Endothelial cell of umbilical vein (primary cell): ENCODE measurements at regions not wholly inside any gene's neighbourhood (a gene's known extent, or its start where the extent isn't known, plus 50 kb on each side); places are given as distances from the start of the nearest gene placed in this dataset.

Source experiments
- BruUV-seq: library from RNA; stranded (reverse); fragments of 400-500 nt; replicated peaks from 2 replicates; lab custom pipeline; 2021; lab: Mats Ljungman, UMichigan
- CTCF ChIA-PET: fragments of 300-600, 350-600 bp; sonication (Branson Sonifier 250); formaldehyde crosslinking; loops from one replicate; lab custom pipeline; 2021; ENCODE audit warnings: antibody characterized with exemption, inconsistent platforms; lab: Charles Lee
- POLR2A ChIA-PET: fragments of 300-600, 350-600 bp; sonication (Branson Sonifier 250); formaldehyde crosslinking; loops from one replicate; lab custom pipeline; 2021; ENCODE audit warnings: antibody characterized with exemption, inconsistent platforms; lab: Charles Lee
- DNase-seq: peaks from one replicate; pipeline ENCODE4 v3.0.0-alpha.2; 2011; ENCODE audit warnings: low read depth, low spot score
- FAIRE-seq: peaks from 2 replicates; lab custom pipeline; 2011; peaks lifted over from hg19 to GRCh38; lab: Jason Lieb, UNC
- H2AFZ ChIP-seq: 2 replicates; pipeline ENCODE4 v1.6.0; 2012; ENCODE audit warnings: low read depth, low read length, control low read depth, inconsistent platforms
- H3K27ac ChIP-seq: 2 replicates; pipeline ENCODE4 v1.5.1; 2011; ENCODE audit warnings: low read depth, mild to moderate bottlenecking, control low read depth, low read length, moderate library complexity; ENCODE audit not compliant: insufficient read depth
- H3K27me3 ChIP-seq, 2 experiments: 2 replicates each; pipeline versions ENCODE4 v1.6.0 to v1.6.1; 2011; ENCODE audit warnings: low read length in 2 of 2, mixed read lengths in 1 of 2; ENCODE audit not compliant: control insufficient read depth in 2 of 2, insufficient read depth in 2 of 2
- H3K36me3 ChIP-seq, 2 experiments: 2 replicates in 1 of 2; 3 replicates in 1 of 2; pipeline ENCODE4 v1.5.1; 2011; ENCODE audit warnings: low read length in 2 of 2, mild to moderate bottlenecking in 1 of 2, moderate library complexity in 1 of 2; ENCODE audit not compliant: control insufficient read depth in 2 of 2, insufficient read depth in 2 of 2; ENCODE audit errors: extremely low read depth in 1 of 2
- H3K4me1 ChIP-seq: 3 replicates; pipeline ENCODE4 v1.5.1; 2011; ENCODE audit warnings: mild to moderate bottlenecking, low read length; ENCODE audit not compliant: control insufficient read depth, insufficient read depth; ENCODE audit errors: extremely low read depth
- H3K4me2 ChIP-seq: 2 replicates; pipeline ENCODE4 v1.6.1; 2011; ENCODE audit warnings: low read length, control low read depth, mixed read lengths; ENCODE audit not compliant: insufficient read depth
- H3K4me3 ChIP-seq, 3 experiments: fragments of 200-600 bp in 1 of 3; sonication (generic), shearing (Covaris generic) in 1 of 3; replicated peaks in 1 of 3; 2 replicates each; pipeline ENCODE4 v1.5.1; 2011 to 2016; ENCODE audit warnings: control low read depth in 3 of 3, low read length in 3 of 3, mild to moderate bottlenecking in 2 of 3, inconsistent platforms in 1 of 3, low read depth in 1 of 3, moderate library complexity in 1 of 3; ENCODE audit not compliant: insufficient read depth in 1 of 3
- H3K79me2 ChIP-seq: 2 replicates; pipeline ENCODE4 v1.6.0; 2012; ENCODE audit warnings: low read length, inconsistent platforms; ENCODE audit not compliant: control insufficient read depth, insufficient read depth
- H3K9ac ChIP-seq: replicated peaks from 2 replicates; pipeline ENCODE3; 2011; ENCODE audit warnings: low read length, control low read depth; ENCODE audit not compliant: insufficient read depth; ENCODE audit errors: extremely low read depth
- H3K9me1 ChIP-seq: replicated peaks from 3 replicates; pipeline ENCODE4 v1.6.0; 2011; ENCODE audit warnings: mild to moderate bottlenecking, low read length; ENCODE audit not compliant: control insufficient read depth, insufficient read depth; ENCODE audit errors: extremely low read depth
- H3K9me3 ChIP-seq: replicated peaks from 2 replicates; pipeline ENCODE4 v1.5.1; 2012; ENCODE audit warnings: low read length, inconsistent platforms; ENCODE audit not compliant: control insufficient read depth, insufficient read depth
- H4K20me1 ChIP-seq: replicated peaks from 2 replicates; pipeline ENCODE3; 2011; ENCODE audit warnings: mild to moderate bottlenecking, low read length; ENCODE audit not compliant: control insufficient read depth, insufficient read depth; ENCODE audit errors: extremely low read depth
- EZH2 ChIP-seq: IDR thresholded peaks from 2 replicates; pipeline ENCODE4 v1.6.1; 2012; ENCODE audit warnings: borderline replicate concordance, low read depth, mild to moderate bottlenecking, moderate library complexity, low read length, inconsistent platforms; ENCODE audit not compliant: severe bottlenecking
- FOS ChIP-seq: IDR thresholded peaks from 2 replicates; pipeline ENCODE4 v1.6.1; 2011; ENCODE audit warnings: mild to moderate bottlenecking, low read length, moderate library complexity, borderline replicate concordance; ENCODE audit not compliant: insufficient read depth
- GATA2 ChIP-seq: IDR thresholded peaks from 2 replicates; pipeline ENCODE4 v1.7.0; 2011; ENCODE audit warnings: low read depth, mild to moderate bottlenecking, moderate library complexity, mixed read lengths, low read length; ENCODE audit not compliant: insufficient read length, insufficient read depth
- JUN ChIP-seq: IDR thresholded peaks from 2 replicates; pipeline ENCODE4 v1.6.1; 2011; ENCODE audit warnings: borderline replicate concordance, low read depth; ENCODE audit not compliant: insufficient read length, insufficient read depth
- MAX ChIP-seq: IDR thresholded peaks from 2 replicates; pipeline ENCODE4 v1.6.1; 2011; ENCODE audit not compliant: insufficient read depth, insufficient read length
- MYC ChIP-seq: IDR thresholded peaks from one replicate; pipeline ENCODE4 v1.6.1; 2011; ENCODE audit warnings: mild to moderate bottlenecking, low read depth, low read length
- POLR2A ChIP-seq: IDR thresholded peaks from 2 replicates; pipeline ENCODE4 v1.6.1; 2012; ENCODE audit warnings: low read depth, mild to moderate bottlenecking, control low read depth, low read length
- POLR2AphosphoS5 ChIP-seq: IDR thresholded peaks from 2 replicates; pipeline ENCODE4 v1.6.1; 2012; ENCODE audit warnings: low read depth, mild to moderate bottlenecking, control low read depth, low read length, moderate library complexity; ENCODE audit not compliant: insufficient read depth
- dilution Hi-C: fragments of 300-500 bp; cut with MboI; formaldehyde crosslinking; loops from one replicate; pipeline ENCODE4 v1.15.0; 2019; ENCODE audit warnings: low sequenced_read_pairs; ENCODE audit not compliant: extremely low pct_ligation_motif_present
- intact Hi-C: fragments of 100-400 bp; cut with micrococcal nuclease; formaldehyde crosslinking; loops from one replicate; pipeline ENCODE4 v1.10.0; 2022
- TF ChIP-seq, protein P1 (sequence below), 2 donors: IDR thresholded peaks; 1 replicate in 1 of 2; 2 replicates in 1 of 2; pipeline ENCODE4 v1.5.1; 2011; ENCODE audit warnings: low read length in 2 of 2, mild to moderate bottlenecking in 2 of 2, moderate library complexity in 2 of 2, control low read depth in 1 of 2, inconsistent platforms in 1 of 2, low read depth in 1 of 2; ENCODE audit not compliant: insufficient read depth in 1 of 2; ENCODE audit errors: extremely low read depth in 1 of 2

- Histone ChIP-seq H3K36me3 (no peaks in the 10 kb centered on the region), H3K9me1 (no peaks in the 10 kb centered on the region), H3K4me3 (no peak overlapping the region), H3K9ac (no peak overlapping the region), H3K4me1 (no peaks in the 10 kb centered on the region), H2AFZ (no peak overlapping the region), H3K79me2 (no peaks in the 10 kb centered on the region), H4K20me1 (no peaks in the 10 kb centered on the region), H3K27me3 (no peaks in the 10 kb centered on the region), H3K4me2 (no peak overlapping the region), H3K9me3 (peaks cover 2% of the 10 kb centered on the region), H3K27ac (no peak overlapping the region)
- no TSS peak for BruUV-seq
- dilution Hi-C loops (no loop called here), intact Hi-C loops (no loop called here)
- FAIRE-seq, result no peak
- CTCF ChIA-PET, result no interaction called here
- no peak for DNase-seq
- TF ChIP-seq POLR2A (no peak), JUN (no peak), MAX (no peak), EZH2 (no peak), GATA2 (no peak)
- TF ChIP-seq, protein P1, sequence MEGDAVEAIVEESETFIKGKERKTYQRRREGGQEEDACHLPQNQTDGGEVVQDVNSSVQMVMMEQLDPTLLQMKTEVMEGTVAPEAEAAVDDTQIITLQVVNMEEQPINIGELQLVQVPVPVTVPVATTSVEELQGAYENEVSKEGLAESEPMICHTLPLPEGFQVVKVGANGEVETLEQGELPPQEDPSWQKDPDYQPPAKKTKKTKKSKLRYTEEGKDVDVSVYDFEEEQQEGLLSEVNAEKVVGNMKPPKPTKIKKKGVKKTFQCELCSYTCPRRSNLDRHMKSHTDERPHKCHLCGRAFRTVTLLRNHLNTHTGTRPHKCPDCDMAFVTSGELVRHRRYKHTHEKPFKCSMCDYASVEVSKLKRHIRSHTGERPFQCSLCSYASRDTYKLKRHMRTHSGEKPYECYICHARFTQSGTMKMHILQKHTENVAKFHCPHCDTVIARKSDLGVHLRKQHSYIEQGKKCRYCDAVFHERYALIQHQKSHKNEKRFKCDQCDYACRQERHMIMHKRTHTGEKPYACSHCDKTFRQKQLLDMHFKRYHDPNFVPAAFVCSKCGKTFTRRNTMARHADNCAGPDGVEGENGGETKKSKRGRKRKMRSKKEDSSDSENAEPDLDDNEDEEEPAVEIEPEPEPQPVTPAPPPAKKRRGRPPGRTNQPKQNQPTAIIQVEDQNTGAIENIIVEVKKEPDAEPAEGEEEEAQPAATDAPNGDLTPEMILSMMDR (IDR thresholded peaks at IDR 0.05; ENCODE audit: extremely low read depth in 1 of 2, insufficient read depth in 1 of 2, low read depth in 1 of 2, low read length in 2 of 2), result no peak
- POLR2A ChIA-PET, result no interaction called here
Observed at GRCh38 chr11:25180187-25180586, 683.3 kb downstream of the LUZP2 start.

DNA sequence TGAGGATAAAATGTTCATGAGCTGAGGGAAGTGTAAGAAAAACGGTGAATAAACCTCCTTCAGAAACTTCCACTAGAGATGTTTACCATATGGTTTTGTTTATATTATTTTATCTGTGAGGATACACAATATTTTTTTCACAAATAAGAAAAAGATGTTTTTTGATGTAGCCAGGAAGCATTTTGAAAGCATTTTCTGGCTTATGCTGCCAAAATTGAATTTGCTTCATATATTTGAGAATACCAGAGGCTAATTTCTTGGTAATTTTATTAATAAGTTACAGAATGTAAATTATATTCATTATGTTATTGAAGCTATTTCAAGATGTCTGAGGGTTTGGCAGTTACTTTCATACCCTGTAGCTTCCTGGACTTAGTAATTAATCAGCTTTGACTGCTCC lies 686.6 kb downstream of the LUZP2 start:
- dilution Hi-C loops, result no loop called here
- POLR2A ChIA-PET, result no interaction called here

More for the DNA sequence above, 686.6 kb downstream of the LUZP2 start:
- Histone ChIP-seq H2AFZ (no peak overlapping the region), H3K4me2 (no peak overlapping the region), H3K79me2 (no peaks in the 10 kb centered on the region), H3K9me3 (no peaks in the 10 kb centered on the region), H3K9ac (no peak overlapping the region), H3K4me3 (no peak overlapping the region), H4K20me1 (no peaks in the 10 kb centered on the region), H3K27ac (no peak overlapping the region), H3K27me3 (no peaks in the 10 kb centered on the region), H3K9me1 (no peaks in the 10 kb centered on the region), H3K36me3 (no peaks in the 10 kb centered on the region), H3K4me1 (no peaks in the 10 kb centered on the region)
- CTCF ChIA-PET, result no interaction called here
- FAIRE-seq (no peak), DNase-seq (no peak)
- TF ChIP-seq EZH2 (no peak), FOS (no peak), MAX (no peak), POLR2A (no peak), GATA2 (no peak), JUN (no peak), MYC (no peak), POLR2AphosphoS5 (no peak)
- TF ChIP-seq, protein P1 (IDR thresholded peaks at IDR 0.05; ENCODE audit: extremely low read depth in 1 of 2, insufficient read depth in 1 of 2, low read depth in 1 of 2, low read length in 2 of 2), result no peak
- BruUV-seq, result no TSS peak
- intact Hi-C loops, result no loop called here
